ENCODE measurements at regions not wholly inside any gene's neighbourhood (a gene's known extent, or its start where the extent isn't known, plus 50 kb on each side); places are given as distances from the start of the nearest gene placed in this dataset.

DNA sequence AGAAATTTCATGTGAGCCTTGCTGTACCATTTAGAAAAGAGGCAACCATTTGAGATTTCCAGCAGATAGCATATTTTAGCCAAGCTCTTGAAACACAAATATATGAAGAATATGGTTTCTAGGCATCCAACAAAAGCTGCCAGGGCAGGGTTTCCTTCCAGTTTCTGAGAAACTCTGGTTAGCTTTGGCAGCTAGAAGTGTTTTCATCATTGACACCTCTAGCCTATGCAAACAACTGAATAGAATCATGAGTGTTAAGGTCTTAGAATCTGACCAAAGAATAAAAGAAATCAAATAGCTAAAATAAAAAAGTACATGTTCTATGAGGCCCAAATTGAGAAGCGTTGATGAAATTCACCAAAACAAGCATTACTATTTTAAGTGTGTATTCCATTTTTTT, 188.1 kb downstream of the TMEM167A start:
- TF ChIP-seq, protein P1, sequence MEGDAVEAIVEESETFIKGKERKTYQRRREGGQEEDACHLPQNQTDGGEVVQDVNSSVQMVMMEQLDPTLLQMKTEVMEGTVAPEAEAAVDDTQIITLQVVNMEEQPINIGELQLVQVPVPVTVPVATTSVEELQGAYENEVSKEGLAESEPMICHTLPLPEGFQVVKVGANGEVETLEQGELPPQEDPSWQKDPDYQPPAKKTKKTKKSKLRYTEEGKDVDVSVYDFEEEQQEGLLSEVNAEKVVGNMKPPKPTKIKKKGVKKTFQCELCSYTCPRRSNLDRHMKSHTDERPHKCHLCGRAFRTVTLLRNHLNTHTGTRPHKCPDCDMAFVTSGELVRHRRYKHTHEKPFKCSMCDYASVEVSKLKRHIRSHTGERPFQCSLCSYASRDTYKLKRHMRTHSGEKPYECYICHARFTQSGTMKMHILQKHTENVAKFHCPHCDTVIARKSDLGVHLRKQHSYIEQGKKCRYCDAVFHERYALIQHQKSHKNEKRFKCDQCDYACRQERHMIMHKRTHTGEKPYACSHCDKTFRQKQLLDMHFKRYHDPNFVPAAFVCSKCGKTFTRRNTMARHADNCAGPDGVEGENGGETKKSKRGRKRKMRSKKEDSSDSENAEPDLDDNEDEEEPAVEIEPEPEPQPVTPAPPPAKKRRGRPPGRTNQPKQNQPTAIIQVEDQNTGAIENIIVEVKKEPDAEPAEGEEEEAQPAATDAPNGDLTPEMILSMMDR (conservative IDR thresholded peaks at IDR 0.05; ENCODE audit: low read length) = no peak
- TF ChIP-seq EZH2phosphoT487 (IDR thresholded peaks at IDR 0.05; ENCODE audit: borderline replicate concordance, low read depth, low read length) = no peak
